Right atrium auricular region (tissue), 2 donors: ENCODE measurements at regions not wholly inside any gene's neighbourhood (a gene's known extent, or its start where the extent isn't known, plus 50 kb on each side); places are given as distances from the start of the nearest gene placed in this dataset.

Experiments
- DNase-seq: peaks from one replicate; pipeline ENCODE4 v3.0.0-alpha.2; 2019; ENCODE audit warnings: low spot score
- H3K27ac ChIP-seq, 2 donors: fragments of 200-600 bp; sonication (generic); 1 replicate in 1 of 2; 2 replicates in 1 of 2; pipeline ENCODE4 v1.5.1; 2016 to 2019
- H3K27me3 ChIP-seq, 2 donors: fragments of 200-600 bp; sonication (generic); one replicate each; pipeline versions ENCODE4 v1.5.1 to v1.6.0; 2017 to 2019
- H3K36me3 ChIP-seq: fragments of 200-600 bp; sonication (generic); one replicate; pipeline ENCODE4 v1.5.1; 2016
- H3K4me1 ChIP-seq, 2 donors: fragments of 200-600 bp; sonication (generic); one replicate each; pipeline versions ENCODE4 v1.5.1 to v1.6.0; 2017 to 2019
- H3K4me3 ChIP-seq, 2 donors: fragments of 200-600 bp; sonication (generic); 1 replicate in 1 of 2; 2 replicates in 1 of 2; pipeline ENCODE4 v1.5.1; 2017 to 2019; ENCODE audit warnings: mild to moderate bottlenecking in 1 of 2, moderate library complexity in 1 of 2
- H3K9me3 ChIP-seq, 2 donors: fragments of 200-600 bp; sonication (generic); one replicate each; pipeline ENCODE4 v1.5.1; 2019
- CTCF ChIP-seq, 2 donors: fragments of 200-600 bp; sonication (generic); IDR thresholded peaks; one replicate each; pipeline ENCODE4 v1.5.1; 2019; ENCODE audit warnings: antibody characterized with exemption in 2 of 2

DNA sequence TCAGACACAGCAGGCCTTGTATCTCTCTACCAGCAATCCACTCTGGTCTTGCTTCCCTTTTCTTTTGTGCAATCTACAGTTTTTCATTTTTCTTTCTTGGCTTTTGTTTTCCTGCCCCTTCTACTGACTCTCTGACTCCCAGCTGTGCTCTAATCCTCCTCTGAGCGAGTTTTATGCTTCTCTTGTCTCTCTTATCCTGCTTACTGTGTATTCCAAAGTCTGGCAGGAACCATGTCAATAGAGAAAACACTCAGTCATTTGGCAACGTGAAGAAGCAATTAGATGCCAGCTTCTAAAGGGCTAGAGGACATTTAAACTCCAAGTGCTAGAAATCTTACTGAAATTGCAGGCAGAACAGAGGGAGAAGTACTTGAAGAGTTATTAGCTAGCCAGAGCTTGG lies 984.6 kb upstream of the TENM3 start:
- no peak overlapping the region for H3K27ac ChIP-seq
- DNase-seq: no peak
- H3K4me3 ChIP-seq: no peak overlapping the region
- no peaks in the 10 kb centered on the region for H3K4me1 ChIP-seq
- no peaks in the 10 kb centered on the region for H3K36me3 ChIP-seq
- H3K27me3 ChIP-seq: no peaks in the 10 kb centered on the region
- no peak for TF ChIP-seq CTCF (IDR thresholded peaks at IDR 0.05)
- H3K9me3 ChIP-seq: no peaks in the 10 kb centered on the region

DNA sequence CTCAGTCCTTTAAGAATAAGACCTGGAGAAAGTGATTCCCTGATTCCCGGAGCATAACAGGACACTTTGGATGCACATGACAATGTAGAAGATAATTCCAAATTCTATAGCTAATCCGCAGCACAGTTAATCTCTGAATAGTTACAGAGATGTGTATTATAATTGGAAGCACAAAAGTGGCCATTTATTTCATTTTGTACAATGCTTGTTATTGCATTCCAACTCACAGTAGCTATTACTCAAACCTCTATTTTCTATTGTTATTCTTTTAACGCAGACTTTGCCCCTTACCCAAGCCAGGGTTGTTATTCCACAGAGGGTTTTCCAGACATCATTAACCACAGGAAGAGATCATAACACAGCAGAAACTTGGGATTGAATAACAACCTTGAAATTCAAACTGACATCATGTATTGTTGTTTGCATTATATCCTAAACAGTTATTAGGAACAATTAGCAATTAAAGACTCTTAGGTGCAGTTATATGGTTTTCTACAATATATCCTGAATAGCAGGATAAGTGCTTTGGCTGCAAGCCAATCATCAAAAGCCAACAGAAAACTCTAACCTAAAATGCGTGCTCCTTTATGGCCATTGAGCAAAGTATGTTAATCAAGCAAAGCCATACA lies 984.0 kb upstream of the TENM3 start:
- no peak for DNase-seq
- Histone ChIP-seq H3K27ac (no peak overlapping the region), H3K4me1 (no peaks in the 10 kb centered on the region), H3K27me3 (no peaks in the 10 kb centered on the region), H3K9me3 (no peaks in the 10 kb centered on the region), H3K4me3 (no peak overlapping the region), H3K36me3 (no peaks in the 10 kb centered on the region)
- TF ChIP-seq CTCF (IDR thresholded peaks at IDR 0.05): no peak

GRCh38 chr4:181261279-181261678 lies 981.9 kb upstream of the TENM3 start:
- H3K36me3 ChIP-seq: no peaks in the 10 kb centered on the region
- DNase-seq: no peak
- TF ChIP-seq CTCF (IDR thresholded peaks at IDR 0.05): peak in 1 of 2 donors; percentile 29
- no peaks in the 10 kb centered on the region for H3K27me3 ChIP-seq
- no peak overlapping the region for H3K27ac ChIP-seq
- no peaks in the 10 kb centered on the region for H3K4me1 ChIP-seq
- no peak overlapping the region for H3K4me3 ChIP-seq
- H3K9me3 ChIP-seq: no peaks in the 10 kb centered on the region

- Histone ChIP-seq H3K27me3 (no peaks in the 10 kb centered on the region), H3K36me3 (no peaks in the 10 kb centered on the region), H3K4me3 (no peak overlapping the region), H3K27ac (no peak overlapping the region), H3K4me1 (no peaks in the 10 kb centered on the region), H3K9me3 (no peaks in the 10 kb centered on the region)
- DNase-seq: no peak
- no peak for TF ChIP-seq CTCF (IDR thresholded peaks at IDR 0.05)
These were observed 978.3 kb upstream of the TENM3 start for GRCh38 chr4:181264893-181265292.

DNA sequence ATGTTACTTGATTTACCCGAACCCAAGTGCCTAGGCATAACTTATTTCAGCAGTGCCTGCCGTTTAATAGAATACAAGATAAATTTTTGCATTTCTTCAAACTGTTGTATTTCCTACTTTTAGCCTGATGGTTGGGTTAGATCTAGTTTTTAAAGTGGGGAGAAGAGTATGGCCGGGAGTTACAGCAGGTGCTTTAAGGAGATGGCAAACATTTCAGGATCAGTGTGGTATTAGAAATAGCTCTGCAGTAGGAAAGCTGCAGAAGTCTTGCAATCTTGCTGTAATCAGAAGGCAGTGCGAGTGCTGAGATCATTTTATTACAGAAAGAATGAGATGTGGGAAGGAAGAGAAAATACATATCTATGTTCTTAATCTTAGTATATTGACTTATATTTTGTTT lies 977.8 kb upstream of the TENM3 start:
- Histone ChIP-seq H3K4me1 (no peaks in the 10 kb centered on the region), H3K4me3 (no peak overlapping the region), H3K27me3 (no peaks in the 10 kb centered on the region), H3K27ac (no peak overlapping the region), H3K9me3 (no peaks in the 10 kb centered on the region), H3K36me3 (no peaks in the 10 kb centered on the region)
- TF ChIP-seq CTCF (IDR thresholded peaks at IDR 0.05): no peak
- DNase-seq: no peak

- H3K36me3 ChIP-seq: no peaks in the 10 kb centered on the region
- H3K9me3 ChIP-seq: no peaks in the 10 kb centered on the region
- no peak for DNase-seq
- no peaks in the 10 kb centered on the region for H3K4me1 ChIP-seq
- H3K27me3 ChIP-seq: no peaks in the 10 kb centered on the region
- H3K4me3 ChIP-seq: no peak overlapping the region
- no peak overlapping the region for H3K27ac ChIP-seq
- no peak for TF ChIP-seq CTCF (IDR thresholded peaks at IDR 0.05)
These were observed 972.0 kb upstream of the TENM3 start for GRCh38 chr4:181271116-181271640.
